ENCODE measurements at regions not wholly inside any gene's neighbourhood (a gene's known extent, or its start where the extent isn't known, plus 50 kb on each side); places are given as distances from the start of the nearest gene placed in this dataset.

DNA sequence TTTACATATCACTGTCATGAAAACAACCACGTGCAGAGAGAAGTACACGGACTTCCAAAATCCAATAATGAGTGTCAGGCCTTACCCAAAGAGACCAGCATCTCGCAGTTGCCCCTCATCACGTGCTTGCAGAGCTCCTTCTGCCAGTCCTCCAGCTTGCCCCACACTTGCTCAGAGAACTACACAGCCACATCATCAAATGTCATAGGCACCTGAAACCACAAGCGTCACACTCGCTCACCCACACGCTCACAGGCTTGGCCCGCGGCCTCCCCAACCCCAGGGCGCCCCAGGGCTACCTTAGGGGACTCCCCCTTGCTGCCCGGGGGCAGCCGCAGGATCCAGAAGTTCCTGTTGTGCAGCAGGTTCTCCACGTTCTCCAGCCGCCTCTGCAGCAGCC lies 123.4 kb upstream of the ZNF746 start:
- H3K27me3 Mint-ChIP-seq (ENCODE audit: low read depth) = no peaks in the 10 kb centered on the region
- no peak for ATAC-seq
- no peak overlapping the region for H3K4me3 Mint-ChIP-seq
- peaks cover 47% of the 10 kb centered on the region for H3K36me3 Mint-ChIP-seq
- no peak for TF ChIP-seq ZNF232 (CRISPR knock-in tag; IDR thresholded peaks at IDR 0.05)
- TF ChIP-seq CREB1 (CRISPR knock-in tag; IDR thresholded peaks at IDR 0.05) = no peak
- TF ChIP-seq CBFB (CRISPR knock-in tag; IDR thresholded peaks at IDR 0.05; ENCODE audit: low read depth) = no peak
- TF ChIP-seq, protein P1, sequence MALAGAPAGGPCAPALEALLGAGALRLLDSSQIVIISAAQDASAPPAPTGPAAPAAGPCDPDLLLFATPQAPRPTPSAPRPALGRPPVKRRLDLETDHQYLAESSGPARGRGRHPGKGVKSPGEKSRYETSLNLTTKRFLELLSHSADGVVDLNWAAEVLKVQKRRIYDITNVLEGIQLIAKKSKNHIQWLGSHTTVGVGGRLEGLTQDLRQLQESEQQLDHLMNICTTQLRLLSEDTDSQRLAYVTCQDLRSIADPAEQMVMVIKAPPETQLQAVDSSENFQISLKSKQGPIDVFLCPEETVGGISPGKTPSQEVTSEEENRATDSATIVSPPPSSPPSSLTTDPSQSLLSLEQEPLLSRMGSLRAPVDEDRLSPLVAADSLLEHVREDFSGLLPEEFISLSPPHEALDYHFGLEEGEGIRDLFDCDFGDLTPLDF (CRISPR knock-in tag; IDR thresholded peaks at IDR 0.05) = no peak
- no peak for TF ChIP-seq HMGA2 (CRISPR knock-in tag; IDR thresholded peaks at IDR 0.05)
- TF ChIP-seq, protein P2, sequence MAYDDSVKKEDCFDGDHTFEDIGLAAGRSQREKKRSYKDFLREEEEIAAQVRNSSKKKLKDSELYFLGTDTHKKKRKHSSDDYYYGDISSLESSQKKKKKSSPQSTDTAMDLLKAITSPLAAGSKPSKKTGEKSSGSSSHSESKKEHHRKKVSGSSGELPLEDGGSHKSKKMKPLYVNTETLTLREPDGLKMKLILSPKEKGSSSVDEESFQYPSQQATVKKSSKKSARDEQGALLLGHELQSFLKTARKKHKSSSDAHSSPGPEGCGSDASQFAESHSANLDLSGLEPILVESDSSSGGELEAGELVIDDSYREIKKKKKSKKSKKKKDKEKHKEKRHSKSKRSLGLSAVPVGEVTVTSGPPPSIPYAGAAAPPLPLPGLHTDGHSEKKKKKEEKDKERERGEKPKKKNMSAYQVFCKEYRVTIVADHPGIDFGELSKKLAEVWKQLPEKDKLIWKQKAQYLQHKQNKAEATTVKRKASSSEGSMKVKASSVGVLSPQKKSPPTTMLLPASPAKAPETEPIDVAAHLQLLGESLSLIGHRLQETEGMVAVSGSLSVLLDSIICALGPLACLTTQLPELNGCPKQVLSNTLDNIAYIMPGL (CRISPR knock-in tag; IDR thresholded peaks at IDR 0.05) = no peak
- no peak for TF ChIP-seq NR1H2 (CRISPR knock-in tag; IDR thresholded peaks at IDR 0.05)
- no peak for TF ChIP-seq PRDM15 (CRISPR knock-in tag; IDR thresholded peaks at IDR 0.05)
- no peak for TF ChIP-seq ESRRA (CRISPR knock-in tag; IDR thresholded peaks at IDR 0.05; ENCODE audit: borderline replicate concordance)
- TF ChIP-seq SMAD4 (CRISPR knock-in tag; IDR thresholded peaks at IDR 0.05) = no peak
- TF ChIP-seq, protein P3, sequence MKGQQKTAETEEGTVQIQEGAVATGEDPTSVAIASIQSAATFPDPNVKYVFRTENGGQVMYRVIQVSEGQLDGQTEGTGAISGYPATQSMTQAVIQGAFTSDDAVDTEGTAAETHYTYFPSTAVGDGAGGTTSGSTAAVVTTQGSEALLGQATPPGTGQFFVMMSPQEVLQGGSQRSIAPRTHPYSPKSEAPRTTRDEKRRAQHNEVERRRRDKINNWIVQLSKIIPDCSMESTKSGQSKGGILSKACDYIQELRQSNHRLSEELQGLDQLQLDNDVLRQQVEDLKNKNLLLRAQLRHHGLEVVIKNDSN (CRISPR knock-in tag; IDR thresholded peaks at IDR 0.05) = no peak
- no peak for TF ChIP-seq ZNF396 (CRISPR knock-in tag; IDR thresholded peaks at IDR 0.05; ENCODE audit: borderline replicate concordance)
- TF ChIP-seq TCF7 (CRISPR knock-in tag; IDR thresholded peaks at IDR 0.05; ENCODE audit: low read depth) = no peak
- TF ChIP-seq ZNF317 (CRISPR knock-in tag; IDR thresholded peaks at IDR 0.05; ENCODE audit: borderline replicate concordance, low read depth) = no peak
- no peak for TF ChIP-seq ZMAT4 (CRISPR knock-in tag; IDR thresholded peaks at IDR 0.05)
- no peak for TF ChIP-seq SMAD3 (CRISPR knock-in tag; IDR thresholded peaks at IDR 0.05; ENCODE audit: borderline replicate concordance)
- ChIA-PET CTCF (interaction anchor here (1.1 kb wide), 1 partner anchor 125 kb away, joined by 3 read pairs; no protein-coding TSS in a partner anchor), POLR2A (no interaction called here)
- peaks cover 21% of the 10 kb centered on the region for H3K4me1 Mint-ChIP-seq
- no peaks in the 10 kb centered on the region for H3K9me3 Mint-ChIP-seq
- DNase-seq (ENCODE audit: low spot score) = no peak
- H3K27ac Mint-ChIP-seq = no peak overlapping the region

DNA sequence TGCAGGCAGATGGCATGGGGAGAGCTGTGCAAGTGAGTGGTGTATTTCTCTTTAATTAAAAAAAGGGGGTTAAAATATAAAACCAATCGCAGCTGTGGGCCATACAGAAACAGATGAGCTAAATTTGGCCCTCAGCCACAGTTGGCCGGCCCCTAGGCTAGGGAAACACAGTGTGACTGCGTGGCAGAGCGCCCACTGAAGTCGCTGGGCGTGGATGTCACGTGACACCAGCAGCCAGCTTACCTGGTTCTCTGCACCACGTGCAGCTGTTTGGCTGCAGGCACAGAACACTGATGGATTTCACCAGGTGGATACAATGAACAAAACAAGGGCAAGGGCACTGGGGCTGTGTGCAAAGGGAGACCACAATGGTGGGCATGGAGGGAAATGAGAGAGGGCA lies 119.3 kb upstream of the ZNF746 start:
- no peak for ATAC-seq
- POLR2A ChIA-PET = no interaction called here
- peaks cover 77% of the 10 kb centered on the region for H3K36me3 Mint-ChIP-seq
- TF ChIP-seq, protein P4, sequence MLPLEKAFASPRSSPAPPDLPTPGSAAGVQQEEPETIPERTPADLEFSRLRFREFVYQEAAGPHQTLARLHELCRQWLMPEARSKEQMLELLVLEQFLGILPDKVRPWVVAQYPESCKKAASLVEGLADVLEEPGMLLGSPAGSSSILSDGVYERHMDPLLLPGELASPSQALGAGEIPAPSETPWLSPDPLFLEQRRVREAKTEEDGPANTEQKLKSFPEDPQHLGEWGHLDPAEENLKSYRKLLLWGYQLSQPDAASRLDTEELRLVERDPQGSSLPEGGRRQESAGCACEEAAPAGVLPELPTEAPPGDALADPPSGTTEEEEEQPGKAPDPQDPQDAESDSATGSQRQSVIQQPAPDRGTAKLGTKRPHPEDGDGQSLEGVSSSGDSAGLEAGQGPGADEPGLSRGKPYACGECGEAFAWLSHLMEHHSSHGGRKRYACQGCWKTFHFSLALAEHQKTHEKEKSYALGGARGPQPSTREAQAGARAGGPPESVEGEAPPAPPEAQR (CRISPR knock-in tag; IDR thresholded peaks at IDR 0.05) = no peak
- TF ChIP-seq TCF7 (CRISPR knock-in tag; IDR thresholded peaks at IDR 0.05; ENCODE audit: low read depth) (no peak), ZNF512 (CRISPR knock-in tag; IDR thresholded peaks at IDR 0.05; ENCODE audit: borderline replicate concordance) (no peak), RELA (CRISPR knock-in tag; IDR thresholded peaks at IDR 0.05; ENCODE audit: borderline replicate concordance) (no peak), ATF1 (CRISPR knock-in tag; IDR thresholded peaks at IDR 0.05) (no peak), ZNF671 (CRISPR knock-in tag; IDR thresholded peaks at IDR 0.05) (no peak), MLX (CRISPR knock-in tag; IDR thresholded peaks at IDR 0.05) (no peak)

More for the DNA sequence above, 119.3 kb upstream of the ZNF746 start:
- H3K4me1 Mint-ChIP-seq = no peaks in the 10 kb centered on the region
- no peak for DNase-seq (ENCODE audit: low spot score)
- H3K27ac Mint-ChIP-seq = no peak overlapping the region
- no peak overlapping the region for H3K4me3 Mint-ChIP-seq
- CTCF ChIA-PET = no interaction called here
- H3K27me3 Mint-ChIP-seq (ENCODE audit: low read depth) = no peaks in the 10 kb centered on the region
- H3K9me3 Mint-ChIP-seq = no peaks in the 10 kb centered on the region
